RWPE2 (cell line): ENCODE measurements at regions not wholly inside any gene's neighbourhood (a gene's known extent, or its start where the extent isn't known, plus 50 kb on each side); places are given as distances from the start of the nearest gene placed in this dataset.

Experiments used
- ATAC-seq: fragments of 200-7000 bp; cut with Tn5 transposase; 3 replicates; pipeline ENCODE4 v1.9.1; 2021; ENCODE audit warnings: low read depth
- DNase-seq: peaks from one replicate; pipeline ENCODE4 v3.0.0-alpha.2; 2020; ENCODE audit warnings: low spot score
- H3K27ac ChIP-seq: fragments of 450-650 bp; 2 replicates; pipeline ENCODE4 v1.5.1; 2017; ENCODE audit warnings: mild to moderate bottlenecking; ENCODE audit not compliant: poor library complexity, severe bottlenecking
- H3K27me3 ChIP-seq: fragments of 250-450 bp; sonication (Bioruptor Pico); 2 replicates; pipeline ENCODE4 v1.5.1; 2021; ENCODE audit warnings: mild to moderate bottlenecking, moderate library complexity; ENCODE audit not compliant: insufficient read depth, poor library complexity, severe bottlenecking
- H3K36me3 ChIP-seq: fragments of 250-450 bp; sonication (Bioruptor Pico); 2 replicates; pipeline ENCODE4 v1.5.1; 2020; ENCODE audit warnings: low read depth, mild to moderate bottlenecking, moderate library complexity
- H3K4me1 ChIP-seq: fragments of 250-450 bp; sonication (Bioruptor Pico); 2 replicates; pipeline ENCODE4 v1.5.1; 2021; ENCODE audit warnings: mild to moderate bottlenecking, moderate library complexity; ENCODE audit not compliant: insufficient read depth, poor library complexity, severe bottlenecking
- H3K4me3 ChIP-seq: fragments of 250-450 bp; sonication (Bioruptor Pico); 2 replicates; pipeline ENCODE4 v1.5.1; 2021; ENCODE audit warnings: mild to moderate bottlenecking, moderate library complexity; ENCODE audit not compliant: severe bottlenecking
- H3K9me3 ChIP-seq: fragments of 250-450 bp; sonication (Bioruptor Pico); 2 replicates; pipeline ENCODE4 v1.5.1; 2021; ENCODE audit warnings: mild to moderate bottlenecking, moderate library complexity; ENCODE audit not compliant: severe bottlenecking
- TF ChIP-seq, protein P1 (sequence below): fragments of 450-650 bp; IDR thresholded peaks from one replicate; pipeline ENCODE4 v1.5.1; 2017; ENCODE audit warnings: mild to moderate bottlenecking, moderate library complexity; ENCODE audit not compliant: poor library complexity, severe bottlenecking

DNA sequence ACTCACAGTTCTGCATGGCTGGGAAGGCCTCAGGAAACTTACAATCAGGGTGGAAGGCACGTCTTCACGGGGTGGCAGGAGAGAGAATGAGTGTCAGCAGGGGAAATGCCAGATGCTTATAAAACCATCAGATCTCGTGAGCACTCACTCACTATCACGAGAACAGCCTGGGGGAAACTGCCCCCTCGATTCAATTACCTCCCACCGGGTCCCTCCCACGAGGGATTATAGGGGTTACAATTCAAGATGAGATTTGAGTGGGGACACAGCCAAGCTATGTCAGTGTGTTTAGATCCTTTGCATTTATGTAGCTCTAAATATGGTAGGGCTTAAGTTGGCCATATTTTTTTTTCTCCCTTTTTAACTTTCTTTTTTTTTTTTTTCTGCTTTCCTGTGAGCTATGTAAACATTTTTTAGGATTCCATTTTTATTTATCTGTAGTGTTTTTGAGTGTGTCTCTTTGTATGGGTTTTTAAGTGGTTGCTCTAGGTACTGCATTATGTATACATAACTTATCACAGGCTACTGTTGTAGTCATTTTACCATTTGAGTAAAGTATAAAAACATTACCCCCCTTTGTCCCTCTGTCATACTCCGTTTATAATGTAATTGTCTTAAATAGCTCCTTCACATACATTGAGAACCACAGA is 79.0 kb downstream of the ADRA2C start:
- Histone ChIP-seq H3K27ac (no peak overlapping the region), H3K4me3 (no peak overlapping the region), H3K27me3 (peaks cover 34% of the 10 kb centered on the region), H3K4me1 (no peaks in the 10 kb centered on the region), H3K9me3 (no peaks in the 10 kb centered on the region), H3K36me3 (no peaks in the 10 kb centered on the region)
- TF ChIP-seq, protein P1, sequence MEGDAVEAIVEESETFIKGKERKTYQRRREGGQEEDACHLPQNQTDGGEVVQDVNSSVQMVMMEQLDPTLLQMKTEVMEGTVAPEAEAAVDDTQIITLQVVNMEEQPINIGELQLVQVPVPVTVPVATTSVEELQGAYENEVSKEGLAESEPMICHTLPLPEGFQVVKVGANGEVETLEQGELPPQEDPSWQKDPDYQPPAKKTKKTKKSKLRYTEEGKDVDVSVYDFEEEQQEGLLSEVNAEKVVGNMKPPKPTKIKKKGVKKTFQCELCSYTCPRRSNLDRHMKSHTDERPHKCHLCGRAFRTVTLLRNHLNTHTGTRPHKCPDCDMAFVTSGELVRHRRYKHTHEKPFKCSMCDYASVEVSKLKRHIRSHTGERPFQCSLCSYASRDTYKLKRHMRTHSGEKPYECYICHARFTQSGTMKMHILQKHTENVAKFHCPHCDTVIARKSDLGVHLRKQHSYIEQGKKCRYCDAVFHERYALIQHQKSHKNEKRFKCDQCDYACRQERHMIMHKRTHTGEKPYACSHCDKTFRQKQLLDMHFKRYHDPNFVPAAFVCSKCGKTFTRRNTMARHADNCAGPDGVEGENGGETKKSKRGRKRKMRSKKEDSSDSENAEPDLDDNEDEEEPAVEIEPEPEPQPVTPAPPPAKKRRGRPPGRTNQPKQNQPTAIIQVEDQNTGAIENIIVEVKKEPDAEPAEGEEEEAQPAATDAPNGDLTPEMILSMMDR: no peak
- ATAC-seq (no peak), DNase-seq (no peak)

- no peaks in the 10 kb centered on the region for H3K9me3 ChIP-seq
- TF ChIP-seq, protein P1: no peak
These were observed 79.7 kb downstream of the ADRA2C start for GRCh38 chr4:3845744-3846429.

GRCh38 chr4:3847211-3847940 is 81.2 kb downstream of the ADRA2C start:
- no peak for DNase-seq
- H3K9me3 ChIP-seq: no peaks in the 10 kb centered on the region
- no peak overlapping the region for H3K4me3 ChIP-seq
- H3K36me3 ChIP-seq: no peaks in the 10 kb centered on the region
- peaks cover 28% of the 10 kb centered on the region for H3K27me3 ChIP-seq
- no peaks in the 10 kb centered on the region for H3K4me1 ChIP-seq
- H3K27ac ChIP-seq: no peak overlapping the region
- no peak for ATAC-seq
- TF ChIP-seq, protein P1: no peak

More at GRCh38 chr4:3845744-3846429, 79.7 kb downstream of the ADRA2C start:
- peaks cover 34% of the 10 kb centered on the region for H3K27me3 ChIP-seq
- H3K27ac ChIP-seq: no peak overlapping the region
- H3K4me1 ChIP-seq: no peaks in the 10 kb centered on the region
- ATAC-seq (no peak), DNase-seq (no peak)
- H3K36me3 ChIP-seq: no peaks in the 10 kb centered on the region
- no peak overlapping the region for H3K4me3 ChIP-seq

- DNase-seq (no peak), ATAC-seq (no peak)
- TF ChIP-seq, protein P1: no peak
- Histone ChIP-seq H3K27ac (no peak overlapping the region), H3K9me3 (no peaks in the 10 kb centered on the region), H3K27me3 (peaks cover 25% of the 10 kb centered on the region), H3K4me1 (no peaks in the 10 kb centered on the region), H3K36me3 (no peaks in the 10 kb centered on the region), H3K4me3 (no peak overlapping the region)
These were observed 82.1 kb downstream of the ADRA2C start for GRCh38 chr4:3848323-3848722.
